ENCODE measurements at regions not wholly inside any gene's neighbourhood (a gene's known extent, or its start where the extent isn't known, plus 50 kb on each side); places are given as distances from the start of the nearest gene placed in this dataset.

DNA sequence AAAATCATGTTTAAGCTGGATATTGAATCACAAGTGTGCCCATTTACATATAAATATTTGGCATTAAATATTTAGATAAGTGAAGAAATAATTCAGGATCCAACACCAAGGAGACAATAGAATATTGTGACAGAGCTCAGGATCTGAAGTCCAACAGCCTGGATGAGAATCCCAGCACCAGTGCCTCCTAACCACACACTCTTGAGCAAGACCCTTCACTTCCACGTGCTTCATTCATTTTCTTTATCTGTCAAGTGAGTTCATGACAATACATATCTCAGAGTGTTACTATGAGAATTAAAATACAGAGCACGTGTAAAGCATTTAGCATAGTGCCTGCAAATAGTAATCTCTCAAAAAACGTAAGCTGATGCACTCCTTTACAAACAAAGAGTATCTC is 78.4 kb upstream of the IKZF1 start:
- TF ChIP-seq, protein P1, sequence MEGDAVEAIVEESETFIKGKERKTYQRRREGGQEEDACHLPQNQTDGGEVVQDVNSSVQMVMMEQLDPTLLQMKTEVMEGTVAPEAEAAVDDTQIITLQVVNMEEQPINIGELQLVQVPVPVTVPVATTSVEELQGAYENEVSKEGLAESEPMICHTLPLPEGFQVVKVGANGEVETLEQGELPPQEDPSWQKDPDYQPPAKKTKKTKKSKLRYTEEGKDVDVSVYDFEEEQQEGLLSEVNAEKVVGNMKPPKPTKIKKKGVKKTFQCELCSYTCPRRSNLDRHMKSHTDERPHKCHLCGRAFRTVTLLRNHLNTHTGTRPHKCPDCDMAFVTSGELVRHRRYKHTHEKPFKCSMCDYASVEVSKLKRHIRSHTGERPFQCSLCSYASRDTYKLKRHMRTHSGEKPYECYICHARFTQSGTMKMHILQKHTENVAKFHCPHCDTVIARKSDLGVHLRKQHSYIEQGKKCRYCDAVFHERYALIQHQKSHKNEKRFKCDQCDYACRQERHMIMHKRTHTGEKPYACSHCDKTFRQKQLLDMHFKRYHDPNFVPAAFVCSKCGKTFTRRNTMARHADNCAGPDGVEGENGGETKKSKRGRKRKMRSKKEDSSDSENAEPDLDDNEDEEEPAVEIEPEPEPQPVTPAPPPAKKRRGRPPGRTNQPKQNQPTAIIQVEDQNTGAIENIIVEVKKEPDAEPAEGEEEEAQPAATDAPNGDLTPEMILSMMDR (conservative IDR thresholded peaks at IDR 0.05; ENCODE audit: low read depth, low read length) = no peak
- TF ChIP-seq RAD21 (IDR thresholded peaks at IDR 0.05; ENCODE audit: low read length) (no peak), RCOR1 (IDR thresholded peaks at IDR 0.05; ENCODE audit: insufficient replicate concordance, low read length) (no peak), POLR2A (IDR thresholded peaks at IDR 0.05; ENCODE audit: low read depth, low read length) (no peak), MAFK (IDR thresholded peaks at IDR 0.05; ENCODE audit: low read depth, low read length) (no peak), MAZ (IDR thresholded peaks at IDR 0.05; ENCODE audit: borderline replicate concordance, low read depth, low read length) (no peak), CEBPB (IDR thresholded peaks at IDR 0.05; ENCODE audit: low read depth, low read length) (no peak), MXI1 (IDR thresholded peaks at IDR 0.05; ENCODE audit: borderline replicate concordance, low read depth, low read length) (no peak), RFX5 (IDR thresholded peaks at IDR 0.05; ENCODE audit: low read depth, low read length) (no peak)
- TF ChIP-seq, protein P2, sequence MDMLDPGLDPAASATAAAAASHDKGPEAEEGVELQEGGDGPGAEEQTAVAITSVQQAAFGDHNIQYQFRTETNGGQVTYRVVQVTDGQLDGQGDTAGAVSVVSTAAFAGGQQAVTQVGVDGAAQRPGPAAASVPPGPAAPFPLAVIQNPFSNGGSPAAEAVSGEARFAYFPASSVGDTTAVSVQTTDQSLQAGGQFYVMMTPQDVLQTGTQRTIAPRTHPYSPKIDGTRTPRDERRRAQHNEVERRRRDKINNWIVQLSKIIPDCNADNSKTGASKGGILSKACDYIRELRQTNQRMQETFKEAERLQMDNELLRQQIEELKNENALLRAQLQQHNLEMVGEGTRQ (IDR thresholded peaks at IDR 0.05; ENCODE audit: low read depth, low read length) = no peak
